HFF-Myc (cell line): ENCODE measurements at regions not wholly inside any gene's neighbourhood (a gene's known extent, or its start where the extent isn't known, plus 50 kb on each side); places are given as distances from the start of the nearest gene placed in this dataset.
A peak's percentile ranks its signal among the peaks of the same experiment; 100 is the strongest.
"Not testable (repeated sequence)": the region's sequence is repeated elsewhere in the genome, so short reads cannot be mapped to it uniquely, and the experiment has no call there.

Source experiments
- DNase-seq: peaks from one replicate; pipeline ENCODE4 v3.0.0-alpha.2; 2011; ENCODE audit warnings: low read depth; ENCODE audit errors: extremely low read depth
- H3K4me3 ChIP-seq: replicated peaks from 2 replicates; pipeline ENCODE4 v1.5.1; 2011; ENCODE audit warnings: low read depth, mild to moderate bottlenecking, control low read depth, low read length
- CTCF ChIP-seq: IDR thresholded peaks from 2 replicates; pipeline ENCODE4 v1.5.1; 2012; ENCODE audit warnings: mild to moderate bottlenecking, low read depth, low read length, control low read depth; ENCODE audit errors: missing control alignments

DNA sequence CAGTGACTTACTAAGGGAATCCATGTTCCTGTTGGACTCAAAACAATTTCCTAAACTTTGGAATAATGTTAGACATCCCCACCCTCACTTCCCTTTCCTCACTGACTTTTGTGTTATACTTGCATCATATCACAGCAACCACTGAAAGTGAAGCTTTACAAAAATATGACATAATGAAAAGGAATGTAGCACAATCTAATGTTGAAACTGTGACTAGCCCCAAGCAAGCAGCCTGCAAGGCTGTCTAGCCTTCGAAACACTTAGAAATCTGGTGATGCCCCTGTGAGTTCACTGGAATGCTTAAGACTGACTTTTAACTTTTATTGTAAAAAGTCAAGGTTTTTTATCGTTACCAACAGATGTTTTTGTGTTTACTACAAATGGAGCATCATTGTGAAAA, 203.7 kb upstream of the ZNF385D start:
- no peak for TF ChIP-seq CTCF
- H3K4me3 ChIP-seq, result no peak overlapping the region
- DNase-seq, result no peak

DNA sequence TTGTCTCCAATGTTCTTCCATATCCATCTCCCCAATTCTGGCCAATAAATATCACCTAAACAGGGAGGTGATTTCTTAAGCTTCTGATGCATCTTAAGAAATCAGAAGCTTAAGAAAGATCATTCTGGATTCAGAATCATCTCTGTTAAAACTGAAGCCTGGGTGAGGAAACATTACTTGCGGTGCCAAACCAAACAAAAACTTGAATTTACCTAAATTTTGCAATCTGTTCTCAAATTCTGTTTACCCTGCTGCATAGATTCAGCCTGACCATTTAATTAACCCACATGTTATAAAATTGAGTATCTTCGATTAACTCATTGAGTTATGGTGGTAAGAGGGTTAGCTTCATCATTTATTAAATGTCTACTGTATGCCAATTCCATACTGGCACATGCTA, 204.4 kb upstream of the ZNF385D start:
- no peak for TF ChIP-seq CTCF
- no peak overlapping the region for H3K4me3 ChIP-seq
- no peak for DNase-seq

GRCh38 chr3:21960033-21960432, 209.0 kb upstream of the ZNF385D start:
- H3K4me3 ChIP-seq, result no peak overlapping the region
- no peak for DNase-seq
- no peak for TF ChIP-seq CTCF

DNA sequence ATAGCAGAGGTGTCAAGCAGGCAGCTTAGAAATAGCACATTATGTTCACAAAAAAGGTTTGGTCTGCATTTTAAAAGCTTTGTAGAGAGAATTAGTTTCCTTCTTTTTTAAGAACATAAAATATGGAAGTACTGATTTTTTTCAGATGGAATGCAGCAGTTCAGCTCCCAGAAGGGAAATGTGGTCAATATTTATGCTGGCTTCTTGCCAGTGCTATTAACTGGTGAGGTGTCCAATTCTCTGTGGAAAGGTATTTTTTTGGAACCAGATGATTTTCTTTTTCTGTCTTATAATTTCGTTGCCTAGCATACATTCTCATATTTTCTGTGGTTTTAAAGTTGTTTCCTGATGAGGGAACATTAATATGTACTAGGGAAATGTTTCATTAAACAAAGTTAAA, 211.4 kb upstream of the ZNF385D start:
- no peak overlapping the region for H3K4me3 ChIP-seq
- no peak for TF ChIP-seq CTCF
- no peak for DNase-seq

DNA sequence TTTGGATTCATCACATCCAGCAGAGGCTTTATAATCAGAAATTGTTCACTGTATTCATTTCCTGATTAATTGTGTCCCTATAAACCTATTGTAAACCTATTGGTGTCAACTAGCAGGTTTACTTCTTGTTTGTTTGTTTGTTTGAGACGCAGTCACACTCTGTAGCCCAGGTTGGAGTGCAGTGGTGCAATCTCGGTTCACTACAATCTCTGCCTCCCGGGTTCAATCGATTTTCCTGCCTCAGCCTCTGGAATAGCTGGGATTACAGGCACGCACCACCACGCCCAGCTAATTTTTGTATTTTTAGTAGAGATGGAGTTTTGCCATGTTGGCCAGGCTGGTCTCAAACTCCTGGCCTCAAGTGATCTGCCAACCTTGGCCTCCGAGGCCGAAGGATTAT, 215.4 kb upstream of the ZNF385D start:
- DNase-seq, H3K4me3 ChIP-seq: not testable (repeated sequence)

- DNase-seq, result peak; percentile 2
- no peak overlapping the region for H3K4me3 ChIP-seq
- TF ChIP-seq CTCF, result no peak
Observed at GRCh38 chr3:21979706-21980105, 228.7 kb upstream of the ZNF385D start.

GRCh38 chr3:21989341-21990042, 238.5 kb upstream of the ZNF385D start:
- H3K4me3 ChIP-seq, result no peak overlapping the region
- DNase-seq, result no peak
- TF ChIP-seq CTCF, result no peak
